ENCODE measurements at regions not wholly inside any gene's neighbourhood (a gene's known extent, or its start where the extent isn't known, plus 50 kb on each side); places are given as distances from the start of the nearest gene placed in this dataset.

DNA sequence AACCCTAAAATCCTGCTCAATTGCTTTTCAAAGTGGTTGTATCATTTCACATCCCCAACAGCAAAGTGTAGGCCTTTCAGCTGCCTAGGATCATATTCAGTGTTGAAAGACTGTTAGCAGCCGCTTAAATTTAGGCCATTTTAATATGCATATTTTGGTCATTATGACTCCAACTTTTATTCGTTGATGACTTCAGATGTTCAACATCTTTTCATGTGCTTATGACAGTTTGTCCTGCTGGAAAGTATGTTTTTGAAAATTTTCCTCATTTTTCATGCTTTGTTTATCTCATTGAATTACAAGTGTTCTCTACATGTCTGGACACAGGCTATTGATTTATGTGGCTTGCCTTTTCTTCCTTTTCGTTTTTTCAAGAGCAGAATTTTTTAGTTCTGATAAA, 244.0 kb downstream of the THBS2 start:
- TF ChIP-seq, protein P1, sequence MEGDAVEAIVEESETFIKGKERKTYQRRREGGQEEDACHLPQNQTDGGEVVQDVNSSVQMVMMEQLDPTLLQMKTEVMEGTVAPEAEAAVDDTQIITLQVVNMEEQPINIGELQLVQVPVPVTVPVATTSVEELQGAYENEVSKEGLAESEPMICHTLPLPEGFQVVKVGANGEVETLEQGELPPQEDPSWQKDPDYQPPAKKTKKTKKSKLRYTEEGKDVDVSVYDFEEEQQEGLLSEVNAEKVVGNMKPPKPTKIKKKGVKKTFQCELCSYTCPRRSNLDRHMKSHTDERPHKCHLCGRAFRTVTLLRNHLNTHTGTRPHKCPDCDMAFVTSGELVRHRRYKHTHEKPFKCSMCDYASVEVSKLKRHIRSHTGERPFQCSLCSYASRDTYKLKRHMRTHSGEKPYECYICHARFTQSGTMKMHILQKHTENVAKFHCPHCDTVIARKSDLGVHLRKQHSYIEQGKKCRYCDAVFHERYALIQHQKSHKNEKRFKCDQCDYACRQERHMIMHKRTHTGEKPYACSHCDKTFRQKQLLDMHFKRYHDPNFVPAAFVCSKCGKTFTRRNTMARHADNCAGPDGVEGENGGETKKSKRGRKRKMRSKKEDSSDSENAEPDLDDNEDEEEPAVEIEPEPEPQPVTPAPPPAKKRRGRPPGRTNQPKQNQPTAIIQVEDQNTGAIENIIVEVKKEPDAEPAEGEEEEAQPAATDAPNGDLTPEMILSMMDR (IDR thresholded peaks at IDR 0.05) = no peak
- no peak for TF ChIP-seq POLR2A (IDR thresholded peaks at IDR 0.05)
- no peak for TF ChIP-seq EP300 (IDR thresholded peaks at IDR 0.05)
- no peak for TF ChIP-seq POLR2AphosphoS5 (IDR thresholded peaks at IDR 0.05)
- WGBS, 5 donors = 59 to 73% (median 69%) methylated on average over 3 of the region's 3 CpGs

DNA sequence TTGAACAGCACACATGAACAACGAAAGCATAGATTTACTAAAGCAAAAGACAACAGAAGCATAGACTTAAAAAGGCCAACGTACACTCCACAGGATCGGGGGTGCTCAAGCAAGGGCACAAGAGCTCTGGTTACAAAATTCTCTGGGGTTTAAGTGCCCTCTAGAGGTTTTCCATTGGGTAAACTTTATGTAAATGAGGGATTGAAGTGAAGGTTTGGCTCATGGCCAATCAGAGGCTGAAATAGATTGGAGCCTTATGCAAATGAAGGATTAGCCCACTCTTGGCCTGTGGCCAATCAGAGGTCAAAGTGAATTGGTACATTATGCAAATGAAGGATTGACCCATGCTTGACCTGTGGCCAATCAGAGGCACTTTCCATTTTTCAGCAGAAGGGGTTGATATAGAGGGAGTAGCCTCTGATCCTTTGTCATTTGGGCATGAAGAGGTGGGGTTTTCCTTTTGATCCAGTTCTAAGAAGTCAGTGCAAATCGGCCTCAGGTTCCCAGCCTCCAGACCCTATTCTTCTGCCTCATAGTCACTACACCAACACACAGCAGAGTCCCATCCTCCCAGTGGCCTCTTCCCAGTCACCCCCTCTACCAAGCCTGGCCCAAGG, 244.9 kb downstream of the THBS2 start:
- DNase-seq = no peak
- H3K9me3 ChIP-seq = no peaks in the 10 kb centered on the region
- H3K4me3 ChIP-seq = no peak overlapping the region
- H3K36me3 ChIP-seq = no peaks in the 10 kb centered on the region
- H3K27me3 ChIP-seq = no peaks in the 10 kb centered on the region
- TF ChIP-seq, protein P1 (IDR thresholded peaks at IDR 0.05) = no peak
- TF ChIP-seq POLR2AphosphoS5 (IDR thresholded peaks at IDR 0.05) = no peak
- TF ChIP-seq EP300 (IDR thresholded peaks at IDR 0.05) = no peak
- TF ChIP-seq POLR2A (IDR thresholded peaks at IDR 0.05) = no peak
- intact Hi-C loops (cut with DNase I; ENCODE audit: low total_unique reads) = no loop called here
- H3K27ac ChIP-seq = no peak overlapping the region
- H3K4me1 ChIP-seq = no peaks in the 10 kb centered on the region
- WGBS, 5 donors = 26 to 63% (median 53%) methylated on average over 3 to 4 of the region's 4 CpGs

More for the DNA sequence above, 244.0 kb downstream of the THBS2 start:
- H3K4me1 ChIP-seq = no peaks in the 10 kb centered on the region
- H3K36me3 ChIP-seq = no peaks in the 10 kb centered on the region
- no peaks in the 10 kb centered on the region for H3K9me3 ChIP-seq
- no peak for DNase-seq
- intact Hi-C loops (cut with DNase I; ENCODE audit: low total_unique reads) = no loop called here
- H3K4me3 ChIP-seq = no peak overlapping the region
- no peak overlapping the region for H3K27ac ChIP-seq
- no peaks in the 10 kb centered on the region for H3K27me3 ChIP-seq

DNA sequence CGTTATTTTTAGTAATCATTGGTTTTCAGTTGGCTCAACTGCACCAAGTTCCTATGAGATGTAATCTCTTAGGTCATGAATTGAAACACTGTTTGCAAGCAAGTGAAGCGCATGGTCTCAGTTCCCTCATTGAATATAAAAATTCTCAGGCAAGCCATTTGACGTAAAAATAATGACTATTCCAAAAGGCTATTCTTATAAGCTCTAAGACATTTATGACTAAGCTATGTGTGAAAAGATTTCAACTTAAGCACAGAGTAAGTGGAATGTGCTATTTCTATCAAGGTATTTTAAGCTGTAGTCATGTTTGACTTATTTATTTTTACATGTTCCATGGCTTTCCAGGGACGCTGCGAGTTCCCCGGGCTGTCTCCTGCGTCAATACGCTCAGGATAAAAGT, 248.5 kb downstream of the THBS2 start:
- intact Hi-C loops (cut with DNase I; ENCODE audit: low total_unique reads) = no loop called here
- DNase-seq = no peak
- Histone ChIP-seq H3K4me1 (no peaks in the 10 kb centered on the region), H3K9me3 (no peaks in the 10 kb centered on the region), H3K36me3 (no peaks in the 10 kb centered on the region), H3K4me3 (no peak overlapping the region), H3K27me3 (no peaks in the 10 kb centered on the region), H3K27ac (no peak overlapping the region)
- WGBS, 5 donors = 62 to 74% (median 68%) methylated on average over 8 of the region's 8 CpGs
- TF ChIP-seq POLR2A (IDR thresholded peaks at IDR 0.05) (no peak), POLR2AphosphoS5 (IDR thresholded peaks at IDR 0.05) (no peak), EP300 (IDR thresholded peaks at IDR 0.05) (no peak)
- TF ChIP-seq, protein P1 (IDR thresholded peaks at IDR 0.05) = no peak

DNA sequence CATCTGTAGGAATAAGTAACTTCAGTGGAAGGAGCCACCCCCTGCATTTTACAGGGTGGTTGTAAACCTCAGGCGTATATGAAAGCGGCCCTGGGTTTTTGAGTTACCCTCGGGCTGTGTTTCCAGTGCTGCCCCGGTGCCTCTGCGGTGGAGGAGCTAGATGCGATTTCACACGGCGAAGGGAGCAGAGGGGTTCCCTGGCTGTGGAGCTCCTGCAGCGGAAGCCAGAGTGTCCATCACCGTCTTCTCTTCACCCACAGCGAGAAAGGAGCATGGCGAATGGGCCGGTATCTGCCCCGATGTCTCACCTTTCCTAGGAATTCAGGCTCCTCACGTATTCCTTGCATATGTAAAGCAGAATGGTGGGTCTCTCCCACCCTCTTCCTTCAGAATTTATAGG, 253.6 kb downstream of the THBS2 start:
- intact Hi-C loops (cut with DNase I; ENCODE audit: low total_unique reads) = no loop called here
- H3K27ac ChIP-seq = no peak overlapping the region

More for the DNA sequence above, 253.6 kb downstream of the THBS2 start:
- Histone ChIP-seq H3K4me3 (no peak overlapping the region), H3K27me3 (no peaks in the 10 kb centered on the region), H3K9me3 (no peaks in the 10 kb centered on the region), H3K36me3 (no peaks in the 10 kb centered on the region), H3K4me1 (no peaks in the 10 kb centered on the region)
- DNase-seq = no peak
- TF ChIP-seq EP300 (IDR thresholded peaks at IDR 0.05) = no peak
- TF ChIP-seq POLR2AphosphoS5 (IDR thresholded peaks at IDR 0.05) = no peak
- TF ChIP-seq POLR2A (IDR thresholded peaks at IDR 0.05) = no peak
- TF ChIP-seq, protein P1 (IDR thresholded peaks at IDR 0.05) = no peak
- whole genome bisulfite sequencing, 5 donors = 93 to 97% (median 95%) methylated on average over 13 to 15 of the region's 15 CpGs

Measured in stomach (tissue), 8 donors.